Astrocyte (in vitro differentiated cells and primary cell): ENCODE measurements at regions not wholly inside any gene's neighbourhood (a gene's known extent, or its start where the extent isn't known, plus 50 kb on each side); places are given as distances from the start of the nearest gene placed in this dataset.

ENCODE experiments used
- DNase-seq: peaks from one replicate; pipeline ENCODE4 v3.0.0-alpha.2; 2010; ENCODE audit warnings: low read depth
- FAIRE-seq: peaks from 2 replicates; lab custom pipeline; 2011; peaks lifted over from hg19 to GRCh38; lab: Jason Lieb, UNC
- H2AFZ ChIP-seq: 2 replicates; pipeline ENCODE4 v1.6.0; 2012; ENCODE audit warnings: low read depth, low read length, inconsistent platforms
- H3K27ac ChIP-seq: 2 replicates; pipeline ENCODE4 v1.5.1; 2011; ENCODE audit warnings: low read depth, low read length, inconsistent platforms
- H3K27me3 ChIP-seq: 2 replicates; pipeline ENCODE4 v1.6.0; 2011; ENCODE audit warnings: low read length, inconsistent platforms; ENCODE audit not compliant: insufficient read depth
- H3K36me3 ChIP-seq: 2 replicates; pipeline ENCODE4 v1.5.1; 2011; ENCODE audit warnings: low read length, inconsistent platforms; ENCODE audit not compliant: insufficient read depth
- H3K4me1 ChIP-seq: 2 replicates; pipeline ENCODE4 v1.5.1; 2011; ENCODE audit warnings: low read length, inconsistent platforms; ENCODE audit not compliant: insufficient read depth
- H3K4me2 ChIP-seq: 2 replicates; pipeline ENCODE4 v1.6.0; 2012; ENCODE audit warnings: low read length, inconsistent platforms
- H3K4me3 ChIP-seq: 2 replicates; pipeline ENCODE4 v1.5.1; 2011; ENCODE audit warnings: low read depth, mild to moderate bottlenecking, low read length, inconsistent platforms; ENCODE audit not compliant: insufficient read depth
- H3K79me2 ChIP-seq: 2 replicates; pipeline ENCODE4 v1.6.0; 2012; ENCODE audit warnings: mild to moderate bottlenecking, low read length, inconsistent platforms; ENCODE audit not compliant: insufficient read depth
- H3K9ac ChIP-seq: 2 replicates; pipeline ENCODE4 v1.6.0; 2012; ENCODE audit warnings: mild to moderate bottlenecking, low read length, inconsistent platforms
- H3K9me3 ChIP-seq: 2 replicates; pipeline ENCODE4 v1.5.1; 2012; ENCODE audit warnings: low read depth, mild to moderate bottlenecking, low read length, inconsistent platforms; ENCODE audit not compliant: insufficient read depth
- H4K20me1 ChIP-seq: 2 replicates; pipeline ENCODE4 v1.6.0; 2012; ENCODE audit warnings: low read length, inconsistent platforms; ENCODE audit not compliant: insufficient read depth
- H3K27ac Mint-ChIP-seq: one replicate; pipeline ENCODE4 v1.8.0; 2021; ENCODE audit warnings: mild to moderate bottlenecking, mixed read lengths; ENCODE audit not compliant: unreplicated experiment
- H3K27me3 Mint-ChIP-seq: one replicate; pipeline ENCODE4 v1.8.0; 2021; ENCODE audit warnings: low read depth, mixed read lengths; ENCODE audit not compliant: unreplicated experiment
- H3K36me3 Mint-ChIP-seq: one replicate; pipeline ENCODE4 v1.8.0; 2021; ENCODE audit warnings: low read depth, mixed read lengths; ENCODE audit not compliant: unreplicated experiment
- H3K4me1 Mint-ChIP-seq: one replicate; pipeline ENCODE4 v1.8.0; 2021; ENCODE audit warnings: low read depth, mixed read lengths; ENCODE audit not compliant: unreplicated experiment
- H3K4me3 Mint-ChIP-seq: one replicate; pipeline ENCODE4 v1.8.0; 2021; ENCODE audit warnings: mild to moderate bottlenecking, moderate library complexity, mixed read lengths; ENCODE audit not compliant: unreplicated experiment
- H3K9me3 Mint-ChIP-seq: one replicate; pipeline ENCODE4 v1.8.0; 2021; ENCODE audit warnings: mild to moderate bottlenecking, mixed read lengths; ENCODE audit not compliant: unreplicated experiment
- CTCF ChIP-seq: IDR thresholded peaks from 2 replicates; pipeline ENCODE4 v1.5.1; 2011; ENCODE audit warnings: low read depth, mild to moderate bottlenecking, inconsistent platforms, low read length, moderate library complexity; ENCODE audit not compliant: insufficient read depth
- EZH2 ChIP-seq: IDR thresholded peaks from 2 replicates; pipeline ENCODE4 v1.6.1; 2012; ENCODE audit warnings: mild to moderate bottlenecking, low read length, inconsistent platforms; ENCODE audit not compliant: insufficient read depth

DNA sequence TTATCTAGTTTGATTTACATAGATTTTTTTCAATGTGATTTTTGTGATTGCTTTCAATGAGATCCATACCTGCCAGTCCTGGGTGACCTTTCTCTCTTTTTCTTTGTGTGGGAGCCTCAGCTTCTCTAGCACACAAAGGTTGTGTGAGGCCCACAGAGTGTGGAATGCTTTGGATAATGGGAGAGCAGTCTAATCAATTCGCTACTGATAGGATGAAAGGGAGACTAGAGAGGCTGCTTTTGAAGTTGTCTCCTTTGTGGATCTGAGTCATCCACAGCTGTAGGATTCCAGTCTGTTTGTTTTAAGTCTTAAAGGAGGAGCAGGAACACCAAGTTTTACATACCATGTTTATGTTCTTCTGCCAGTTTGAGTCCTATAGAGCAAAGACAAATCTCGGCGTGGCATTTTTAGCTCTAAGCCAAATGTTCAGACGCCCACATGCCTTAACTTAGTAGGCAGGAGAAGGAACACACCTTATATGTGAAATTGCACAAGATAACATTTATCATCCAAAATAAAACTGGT, 330.0 kb downstream of the ARL4A start:
- peaks cover 17% of the 10 kb centered on the region for H3K4me1 ChIP-seq
- peak overlapping the region; percentile 85 for H3K4me2 ChIP-seq
- H3K9me3 ChIP-seq: no peaks in the 10 kb centered on the region
- Mint-ChIP-seq H3K27ac (peak overlapping the region; percentile 99), H3K4me1 (peaks cover 32% of the 10 kb centered on the region), H3K36me3 (no peaks in the 10 kb centered on the region), H3K9me3 (no peaks in the 10 kb centered on the region), H3K4me3 (peak overlapping the region; percentile 23), H3K27me3 (no peaks in the 10 kb centered on the region)
- H3K4me3 ChIP-seq: peak overlapping the region; percentile 48
- peak overlapping the region; percentile 69 for H3K27ac ChIP-seq
- H3K27me3 ChIP-seq: no peaks in the 10 kb centered on the region
- no peaks in the 10 kb centered on the region for H3K36me3 ChIP-seq
- DNase-seq: peak; percentile 80
- no peak for TF ChIP-seq EZH2
- TF ChIP-seq CTCF: no peak
- H3K9ac ChIP-seq: peak overlapping the region; percentile 37
- H4K20me1 ChIP-seq: no peaks in the 10 kb centered on the region
- FAIRE-seq: peak; percentile 5
- peak overlapping the region; percentile 52 for H2AFZ ChIP-seq
- H3K79me2 ChIP-seq: no peaks in the 10 kb centered on the region

- Histone ChIP-seq H3K9me3 (no peaks in the 10 kb centered on the region), H3K4me1 (peaks cover 17% of the 10 kb centered on the region), H3K4me3 (peak overlapping the region; percentile 48), H3K9ac (peak overlapping the region; percentile 37), H3K27ac (peak overlapping the region; percentile 69), H4K20me1 (no peaks in the 10 kb centered on the region), H2AFZ (peak overlapping the region; percentile 52), H3K36me3 (no peaks in the 10 kb centered on the region), H3K27me3 (no peaks in the 10 kb centered on the region), H3K4me2 (peak overlapping the region; percentile 85), H3K79me2 (no peaks in the 10 kb centered on the region)
- Mint-ChIP-seq H3K27ac (peak overlapping the region; percentile 99), H3K36me3 (no peaks in the 10 kb centered on the region), H3K4me3 (peak overlapping the region; percentile 12), H3K9me3 (no peaks in the 10 kb centered on the region), H3K27me3 (no peaks in the 10 kb centered on the region), H3K4me1 (peaks cover 32% of the 10 kb centered on the region)
- TF ChIP-seq EZH2: no peak
- TF ChIP-seq CTCF: no peak
- DNase-seq (no peak), FAIRE-seq (no peak)
These were observed 330.4 kb downstream of the ARL4A start for GRCh38 chr7:13017881-13018280.

DNA sequence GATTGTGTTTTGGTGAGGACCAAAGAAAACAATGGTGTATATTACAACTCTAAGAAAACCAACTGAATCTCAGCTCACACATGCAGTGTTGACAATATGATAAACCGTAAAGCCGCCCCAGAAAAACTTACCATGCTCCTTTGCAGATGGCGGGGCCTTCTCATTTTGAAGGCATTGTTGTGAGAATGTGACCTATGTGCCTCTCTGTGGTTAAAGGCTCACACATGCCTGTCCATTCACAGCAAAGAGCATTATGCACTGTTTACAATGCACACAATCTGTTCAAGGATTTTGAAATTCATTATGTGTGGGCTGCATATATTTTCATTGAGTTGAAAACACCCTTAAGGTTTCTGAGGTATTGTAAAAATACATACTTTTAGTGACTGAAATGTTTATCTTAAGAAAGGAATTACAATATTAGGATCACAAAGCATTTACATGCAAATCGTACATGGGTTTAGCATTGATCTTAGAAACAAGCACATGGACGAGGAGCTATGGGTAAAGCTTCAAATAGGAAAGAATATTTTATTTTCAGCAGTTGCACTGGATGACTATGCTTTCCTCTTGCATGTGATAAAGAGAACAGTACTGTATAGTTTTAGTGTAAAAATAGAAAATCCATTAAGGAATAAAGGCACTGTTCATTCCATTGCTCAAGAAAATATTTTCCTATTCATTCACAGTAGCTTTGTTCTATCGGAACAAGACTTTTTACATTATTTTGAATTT, 334.3 kb downstream of the ARL4A start:
- peak; percentile 20 for DNase-seq
- no peaks in the 10 kb centered on the region for H3K36me3 ChIP-seq
- H3K4me1 Mint-ChIP-seq: peaks cover 25% of the 10 kb centered on the region
- no peak overlapping the region for H3K27ac ChIP-seq
- no peaks in the 10 kb centered on the region for H3K79me2 ChIP-seq
- no peaks in the 10 kb centered on the region for H3K27me3 ChIP-seq
- no peak for FAIRE-seq
- no peak overlapping the region for H3K27ac Mint-ChIP-seq
- TF ChIP-seq EZH2: no peak
- TF ChIP-seq CTCF: no peak
- H3K4me3 ChIP-seq: no peak overlapping the region
- no peaks in the 10 kb centered on the region for H3K9me3 Mint-ChIP-seq
- H3K27me3 Mint-ChIP-seq: no peaks in the 10 kb centered on the region
- no peaks in the 10 kb centered on the region for H4K20me1 ChIP-seq
- H3K4me2 ChIP-seq: peak overlapping the region; percentile 13
- H3K9ac ChIP-seq: no peak overlapping the region
- H3K4me1 ChIP-seq: peaks cover 14% of the 10 kb centered on the region
- no peaks in the 10 kb centered on the region for H3K9me3 ChIP-seq
- H3K4me3 Mint-ChIP-seq: no peak overlapping the region
- H3K36me3 Mint-ChIP-seq: no peaks in the 10 kb centered on the region
- H2AFZ ChIP-seq: peak overlapping the region; percentile 34
